GM03348 (cell line): ENCODE measurements at regions not wholly inside any gene's neighbourhood (a gene's known extent, or its start where the extent isn't known, plus 50 kb on each side); places are given as distances from the start of the nearest gene placed in this dataset.
A peak's percentile ranks its signal among the peaks of the same experiment; 100 is the strongest.

Experiments
- DNase-seq: peaks from one replicate; pipeline ENCODE4 v3.0.0; 2012; ENCODE audit warnings: low spot score

- DNase-seq: no peak
These were observed 78.0 kb downstream of the RGS13 start for GRCh38 chr1:192713921-192714320.

DNA sequence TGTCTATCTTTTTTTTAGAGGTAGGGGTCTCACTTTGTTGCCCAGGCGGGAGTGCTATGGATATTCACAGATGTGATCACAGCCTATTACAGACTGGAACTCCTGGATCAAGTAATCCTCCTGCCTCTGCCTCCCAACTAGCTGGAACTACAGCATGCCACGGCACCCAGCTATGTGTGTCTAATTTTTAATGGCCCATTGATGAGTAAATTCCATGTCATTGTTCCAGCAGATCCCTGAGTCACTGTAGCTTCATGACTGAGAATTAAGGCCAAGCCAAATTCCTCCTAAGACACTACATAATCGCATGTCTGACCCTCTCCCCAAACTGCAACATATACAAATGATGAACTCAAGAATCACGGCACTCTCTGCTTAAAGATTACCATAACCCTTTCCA, 84.2 kb upstream of the RGS2 start:
- DNase-seq: peak; percentile 64

DNA sequence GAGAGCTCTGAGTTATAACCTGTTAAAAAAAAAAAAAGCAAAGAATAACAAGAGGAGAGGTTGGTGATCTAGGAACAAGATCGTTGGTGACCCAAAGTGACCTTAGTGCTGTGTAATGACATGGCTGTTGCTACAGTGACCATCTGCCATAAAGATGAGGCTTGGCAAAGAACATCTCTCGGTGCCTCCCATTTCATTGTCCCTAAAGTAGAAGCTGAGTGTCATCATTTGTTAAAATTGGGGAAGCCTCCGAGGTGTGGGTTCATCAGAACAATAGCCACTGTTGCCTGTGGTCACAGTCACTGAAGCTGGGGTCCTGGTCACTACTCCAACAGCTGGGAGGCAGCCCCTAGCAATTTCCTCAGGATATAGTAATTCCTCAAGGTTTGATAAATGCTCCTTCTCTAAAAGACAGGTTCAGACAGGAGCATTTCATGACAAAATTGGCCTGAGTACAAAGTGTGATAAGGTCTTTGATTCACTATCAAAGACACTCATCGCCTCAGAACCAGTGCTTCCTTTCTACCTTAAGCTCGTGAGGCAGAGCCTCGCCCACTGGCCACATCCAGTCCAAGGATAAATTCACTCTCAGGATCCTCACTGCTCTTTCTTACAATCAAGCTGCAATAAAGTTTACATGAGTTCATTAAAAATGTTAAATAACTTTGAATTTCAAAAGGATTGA, 81.9 kb upstream of the RGS2 start:
- no peak for DNase-seq

GRCh38 chr1:192729500-192729899, 79.3 kb upstream of the RGS2 start:
- DNase-seq: no peak

DNA sequence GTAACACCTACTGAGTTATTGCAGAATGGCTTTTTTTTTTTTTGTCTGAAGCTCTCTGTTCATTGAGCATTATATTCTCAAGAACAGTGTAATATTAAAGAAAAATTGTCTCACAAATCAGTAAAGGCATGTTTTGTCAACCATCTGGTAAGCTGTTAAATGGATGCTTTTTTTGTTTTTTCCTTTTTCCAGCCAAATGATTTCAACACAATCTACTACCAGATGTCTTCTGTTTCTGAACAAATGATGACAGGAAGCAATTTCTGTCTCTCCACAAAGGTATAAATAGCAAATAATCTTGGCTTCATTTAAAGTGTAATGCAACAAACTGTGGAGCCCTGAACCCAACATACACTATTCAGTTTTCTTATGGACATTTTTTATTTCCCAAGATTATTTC, 78.6 kb upstream of the RGS2 start:
- DNase-seq: peak; percentile 47

GRCh38 chr1:192732787-192733186, 76.1 kb upstream of the RGS2 start:
- no peak for DNase-seq

DNA sequence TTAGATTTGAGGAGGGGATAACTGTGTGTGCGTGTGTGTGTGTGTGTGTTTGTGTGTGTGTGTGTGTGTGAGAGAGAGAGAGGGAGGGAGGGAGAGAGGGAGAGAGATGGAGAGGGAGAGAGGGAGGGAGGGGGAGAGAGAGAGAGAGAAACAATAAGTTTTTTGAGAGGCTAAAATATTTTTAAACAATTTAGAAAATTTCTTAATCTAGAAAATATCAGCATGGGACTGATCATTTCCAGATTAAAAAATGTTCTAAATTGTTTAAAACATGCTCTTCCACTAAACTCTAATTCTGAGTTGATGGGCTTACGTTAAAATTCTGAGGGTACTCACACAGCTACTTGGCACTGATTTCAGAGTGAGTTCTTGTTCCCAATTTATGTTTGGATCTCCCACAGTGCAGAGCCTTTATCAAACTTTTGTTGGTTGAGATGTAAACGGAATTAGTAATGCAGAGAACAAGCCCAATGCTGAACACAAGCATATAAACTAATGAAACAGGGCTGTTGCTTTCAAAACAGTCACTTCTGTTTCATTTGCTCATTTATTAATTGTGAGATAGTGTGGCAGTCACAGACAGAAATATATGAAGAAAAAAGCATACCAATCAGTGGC, 73.4 kb upstream of the RGS2 start:
- DNase-seq: no peak

DNA sequence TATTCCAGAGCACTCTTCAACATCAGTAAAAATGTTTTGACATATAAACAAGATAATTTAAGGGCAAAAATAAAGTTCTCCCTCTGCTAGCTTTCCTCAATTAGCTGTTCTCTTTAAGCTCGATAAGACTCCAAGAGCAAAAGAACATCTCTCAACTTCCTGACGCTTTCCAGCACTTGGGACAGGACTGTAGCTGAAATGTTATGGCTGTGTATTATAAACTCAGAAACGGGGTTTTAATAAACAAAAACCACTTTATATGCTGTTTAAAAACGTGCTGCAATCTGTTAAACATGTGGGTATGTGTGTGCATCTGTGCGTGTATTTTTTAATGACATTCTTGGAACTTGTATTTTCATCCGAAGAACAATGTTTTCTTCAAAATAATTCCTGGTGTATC, 71.5 kb upstream of the RGS2 start:
- no peak for DNase-seq

GRCh38 chr1:192739476-192740184, 69.2 kb upstream of the RGS2 start:
- DNase-seq: no peak

DNA sequence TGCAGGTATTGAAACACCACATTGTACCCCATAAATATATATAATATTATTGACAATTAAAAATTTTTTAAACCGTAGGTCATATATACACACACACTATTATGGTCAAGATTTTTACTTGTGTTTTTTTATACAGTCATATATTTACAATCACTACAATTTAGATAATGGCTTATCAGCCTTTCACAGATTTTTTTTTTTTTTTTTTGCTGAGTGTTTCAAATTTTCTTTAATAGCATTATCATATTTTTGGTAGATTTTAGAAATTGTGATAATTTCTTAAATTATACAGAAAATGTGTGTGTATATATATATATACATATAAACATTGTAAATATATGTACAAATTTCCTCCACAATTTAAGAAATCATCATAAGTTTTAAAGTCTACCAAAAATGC, 68.6 kb upstream of the RGS2 start:
- DNase-seq: no peak

GRCh38 chr1:192741095-192741494, 67.7 kb upstream of the RGS2 start:
- no peak for DNase-seq

GRCh38 chr1:192747301-192747700, 61.5 kb upstream of the RGS2 start:
- DNase-seq: peak; percentile 32

- peak; percentile 10 for DNase-seq
These were observed 60.9 kb upstream of the RGS2 start for GRCh38 chr1:192747943-192748342.

GRCh38 chr1:192749349-192749748, 59.5 kb upstream of the RGS2 start:
- no peak for DNase-seq

DNA sequence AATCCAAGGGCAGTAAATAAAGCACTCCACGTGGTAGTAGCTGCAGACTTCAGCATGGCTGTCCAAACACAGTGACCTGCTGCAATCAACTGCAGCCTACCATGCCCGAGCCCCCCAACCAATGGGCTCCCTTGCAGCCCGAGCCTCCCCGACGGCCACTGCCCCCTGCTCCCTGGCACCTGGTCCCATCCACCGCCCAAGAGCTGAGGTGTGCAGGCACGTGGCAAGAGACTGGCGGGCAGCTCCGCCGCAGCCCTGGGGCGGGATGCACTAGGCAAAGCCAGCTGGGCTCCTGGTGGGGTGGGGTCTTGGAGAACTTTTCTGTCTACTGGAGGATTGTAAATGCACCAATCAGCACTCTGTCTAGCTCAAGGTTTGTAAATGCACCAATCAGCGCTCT, 57.6 kb upstream of the RGS2 start:
- DNase-seq: no peak

DNA sequence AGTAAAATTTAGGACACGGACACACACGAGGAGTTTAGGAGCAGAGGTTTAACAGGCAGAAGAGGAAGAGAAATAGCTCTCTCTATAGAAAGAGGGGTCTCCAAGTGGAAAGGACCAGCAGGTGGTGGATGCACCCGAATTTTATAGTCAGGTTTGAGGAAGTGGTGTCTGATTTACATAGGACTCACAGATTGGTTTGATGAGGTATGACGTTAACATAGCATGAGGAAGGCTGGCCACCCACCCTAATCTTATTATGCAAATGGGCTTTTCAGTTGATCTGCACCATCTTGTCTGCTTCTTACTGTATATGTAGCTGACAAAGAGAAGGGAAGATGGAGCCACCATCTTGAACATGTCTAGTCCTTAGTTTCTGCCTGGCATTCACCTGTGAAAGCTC, 52.5 kb upstream of the RGS2 start:
- no peak for DNase-seq

DNA sequence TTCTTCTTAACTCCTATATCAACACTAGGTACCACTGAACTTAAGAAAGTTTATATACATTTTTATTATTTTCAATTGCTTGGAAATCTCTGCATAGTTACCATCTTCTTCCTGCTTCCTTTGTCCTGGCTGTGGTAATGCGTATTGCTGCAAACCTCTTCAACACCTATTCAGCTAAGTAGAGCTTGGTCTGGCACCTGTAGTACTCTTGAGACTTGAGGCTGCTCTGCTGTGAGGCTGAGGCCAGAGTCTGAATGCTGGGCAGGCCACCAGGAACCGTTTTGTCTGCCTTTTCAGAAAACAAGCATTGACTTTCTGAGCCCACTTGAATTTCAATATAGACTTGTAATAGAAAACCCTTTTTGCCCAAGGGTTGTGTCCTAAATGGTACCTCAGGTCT, 52.0 kb upstream of the RGS2 start:
- DNase-seq: no peak

DNA sequence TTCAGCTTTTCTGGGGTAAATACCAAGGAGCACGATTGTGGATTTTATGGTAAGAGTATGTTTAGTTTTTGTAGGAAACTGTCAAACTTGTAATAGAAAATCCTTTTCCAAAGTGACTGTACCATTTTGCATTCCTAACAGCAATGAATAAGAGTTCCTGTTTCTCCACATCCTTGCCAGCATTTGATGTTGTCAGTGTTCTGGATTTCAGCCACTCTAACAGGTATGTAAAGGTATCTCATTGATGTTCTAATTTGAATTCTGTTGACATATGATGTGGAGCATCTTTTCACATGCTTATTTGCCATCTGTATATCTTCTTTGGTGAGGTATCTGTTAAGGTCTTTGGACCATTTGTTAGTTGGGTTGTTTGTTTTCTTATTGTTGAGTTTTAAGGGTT, 50.3 kb upstream of the RGS2 start:
- DNase-seq: no peak
